T47D (cell line): ENCODE measurements at regions not wholly inside any gene's neighbourhood (a gene's known extent, or its start where the extent isn't known, plus 50 kb on each side); places are given as distances from the start of the nearest gene placed in this dataset.

Source experiments
- DNase-seq, 2 experiments: peaks; one replicate each; pipeline versions ENCODE4 v3.0.0 to v3.0.0-alpha.2; 2011 to 2012; ENCODE audit warnings: low read depth in 1 of 2, low spot score in 1 of 2
- JUND ChIP-seq: IDR thresholded peaks from 2 replicates; pipeline ENCODE4 v1.6.1; 2012; ENCODE audit warnings: low read depth
- in situ Hi-C: cut with HindIII; loops from 2 replicates; pipeline ENCODE4 v1.10.0; 2016; ENCODE audit warnings: low sequenced_read_pairs, low pct_unique_long_range_greater_than_20kb

- TF ChIP-seq JUND = no peak
- in situ Hi-C loops = no loop called here
- DNase-seq = no peak
Observed at GRCh38 chr20:10724449-10725173, 50.8 kb upstream of the JAG1 start.

GRCh38 chr20:10728873-10729670, 55.3 kb upstream of the JAG1 start:
- DNase-seq = no peak
- TF ChIP-seq JUND = no peak
- in situ Hi-C loops = no loop called here

DNA sequence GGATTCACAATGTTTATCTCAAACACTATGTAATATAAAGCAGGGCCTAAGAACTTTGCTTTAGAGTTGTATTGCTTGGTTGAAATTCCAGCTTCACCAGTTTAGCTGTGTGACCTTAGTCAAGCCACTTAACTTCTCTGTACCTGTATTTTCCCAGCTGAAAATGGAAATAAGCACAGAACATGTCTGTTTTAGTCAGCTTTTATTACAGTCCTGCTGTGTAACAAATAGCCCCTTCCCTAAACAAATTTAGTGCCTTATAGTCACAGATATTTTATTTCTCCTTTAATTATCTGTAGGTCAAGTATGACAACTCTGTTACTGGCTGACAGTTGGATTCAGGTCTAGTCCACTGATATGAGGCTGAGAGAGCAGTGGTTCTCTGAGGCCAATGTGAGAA, 56.0 kb upstream of the JAG1 start:
- in situ Hi-C loops = no loop called here
- no peak for DNase-seq
- no peak for TF ChIP-seq JUND

GRCh38 chr20:10730629-10731183, 56.9 kb upstream of the JAG1 start:
- in situ Hi-C loops = no loop called here
- no peak for TF ChIP-seq JUND

GRCh38 chr20:10731190-10731965, 57.6 kb upstream of the JAG1 start:
- in situ Hi-C loops = no loop called here
- TF ChIP-seq JUND = no peak
- no peak for DNase-seq

More at GRCh38 chr20:10730629-10731183, 56.9 kb upstream of the JAG1 start:
- DNase-seq = no peak

- TF ChIP-seq JUND = no peak
- no peak for DNase-seq
Observed at GRCh38 chr20:10733122-10733521, 59.3 kb upstream of the JAG1 start.

GRCh38 chr20:10735195-10735949, 61.6 kb upstream of the JAG1 start:
- no peak for DNase-seq
- in situ Hi-C loops = no loop called here
- no peak for TF ChIP-seq JUND

More at GRCh38 chr20:10733122-10733521, 59.3 kb upstream of the JAG1 start:
- in situ Hi-C loops = no loop called here

DNA sequence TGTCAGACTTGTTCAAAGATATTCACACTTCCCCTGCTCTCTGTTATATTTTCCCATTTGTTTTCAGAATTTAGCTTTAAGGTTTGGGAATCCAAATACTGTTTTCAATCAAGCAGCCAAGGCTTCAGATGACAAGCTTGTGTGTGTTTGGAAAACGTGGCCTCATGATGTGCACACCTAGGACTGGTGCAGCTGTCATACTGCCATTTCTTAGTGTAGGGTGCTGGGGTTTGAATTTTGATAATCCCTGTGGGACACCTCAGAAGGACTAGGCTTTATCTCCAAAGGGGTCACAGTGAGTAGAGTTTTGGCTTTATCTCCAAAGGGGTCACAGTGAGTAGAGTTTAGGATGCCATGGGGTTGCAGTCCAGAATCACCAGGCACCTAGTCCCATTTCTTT, 65.3 kb upstream of the JAG1 start:
- in situ Hi-C loops = no loop called here
- DNase-seq = no peak
- TF ChIP-seq JUND = no peak

DNA sequence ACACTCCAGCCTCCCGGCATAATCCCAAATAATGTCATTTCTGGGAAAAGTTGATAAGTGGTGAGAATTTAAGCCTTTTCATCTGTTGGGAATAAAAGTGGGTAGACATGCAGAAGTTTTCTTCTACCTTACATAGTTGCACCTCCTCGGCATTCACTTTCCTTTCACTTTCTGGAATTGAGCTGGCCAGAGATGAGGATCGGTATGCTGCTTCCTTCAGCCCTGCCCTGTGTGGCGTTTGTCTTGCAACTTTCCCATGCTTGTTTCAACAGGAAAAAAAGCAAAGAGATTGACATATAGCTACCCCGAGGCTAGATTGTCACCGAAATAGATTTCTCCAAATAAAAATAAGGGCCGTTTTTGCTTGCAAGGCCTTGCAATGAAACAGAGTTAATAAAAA, 65.8 kb upstream of the JAG1 start:
- TF ChIP-seq JUND = no peak
- in situ Hi-C loops = no loop called here
- peak; percentile 41 to 58 for DNase-seq

DNA sequence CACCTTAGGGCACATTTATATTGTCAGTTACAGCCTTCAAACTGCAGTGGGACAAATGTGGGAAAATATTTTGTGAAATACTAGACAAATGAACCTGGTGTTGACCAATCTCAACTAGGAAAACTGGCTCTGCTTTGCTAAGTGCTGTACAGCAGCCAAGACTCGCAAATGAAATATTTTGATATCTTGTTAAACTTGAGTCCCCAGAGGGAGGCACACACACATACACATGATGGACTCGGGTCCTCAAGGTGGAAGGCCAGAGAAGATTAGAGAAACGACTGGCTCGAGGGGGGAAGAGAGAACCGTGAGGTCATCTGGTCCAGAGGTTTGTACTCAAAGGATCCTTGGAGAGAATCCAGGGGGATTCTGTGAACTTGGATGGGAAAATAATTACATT, 67.3 kb upstream of the JAG1 start:
- in situ Hi-C loops = no loop called here
- no peak for TF ChIP-seq JUND
- peak in 1 of 2 experiments; percentile 29 for DNase-seq

GRCh38 chr20:10745790-10746189, 72.0 kb upstream of the JAG1 start:
- in situ Hi-C loops = no loop called here
- no peak for TF ChIP-seq JUND
- DNase-seq = no peak

- no peak for TF ChIP-seq JUND
- DNase-seq = no peak
- in situ Hi-C loops = no loop called here
Observed at GRCh38 chr20:10747019-10747418, 73.2 kb upstream of the JAG1 start.
